ENCODE measurements at regions not wholly inside any gene's neighbourhood (a gene's known extent, or its start where the extent isn't known, plus 50 kb on each side); places are given as distances from the start of the nearest gene placed in this dataset.

- TF ChIP-seq REST (IDR thresholded peaks at IDR 0.05; ENCODE audit: low read depth, low read length): no peak
- TF ChIP-seq EP300 (IDR thresholded peaks at IDR 0.05; ENCODE audit: borderline replicate concordance in 1 of 2, control insufficient read depth in 1 of 2, low read depth in 2 of 2, low read length in 2 of 2): no peak
- no peak for TF ChIP-seq ESRRA (IDR thresholded peaks at IDR 0.05; ENCODE audit: low read length)
- no peak for TF ChIP-seq MYB (IDR thresholded peaks at IDR 0.05; ENCODE audit: borderline replicate concordance, low read depth, low read length)
- TF ChIP-seq ZZZ3 (IDR thresholded peaks at IDR 0.05; ENCODE audit: control insufficient read depth, insufficient read length, low read depth): no peak
- no peak for TF ChIP-seq TAF1 (IDR thresholded peaks at IDR 0.05; ENCODE audit: borderline replicate concordance, low read depth, low read length)
Measured at GRCh38 chr2:19722531-19722971, 179.2 kb downstream of the TTC32 start (continued).

- no peak overlapping the region for H3K4me3 ChIP-seq
- no peaks in the 10 kb centered on the region for H3K9me3 ChIP-seq (replicated peaks; ENCODE audit: control insufficient read depth, insufficient read depth, low read length)
- no peak overlapping the region for H3K27ac ChIP-seq (ENCODE audit: control insufficient read depth, insufficient read depth)
- H3K27me3 ChIP-seq (replicated peaks in 1 of 2; ENCODE audit: control insufficient read depth in 2 of 2, insufficient read depth in 2 of 2, low read length in 1 of 2): no peaks in the 10 kb centered on the region
- no peaks in the 10 kb centered on the region for H3K36me3 ChIP-seq (ENCODE audit: control insufficient read depth in 2 of 2, insufficient read depth in 2 of 2, low read length in 1 of 2)
- intact Hi-C loops (cut with micrococcal nuclease; ENCODE audit: unreplicated experiment) (no loop called here), in situ Hi-C loops (cut with MboI) (no loop called here)
- no peak overlapping the region for H2AFZ ChIP-seq (ENCODE audit: control insufficient read depth, low read depth, low read length)
- FAIRE-seq: no peak
- TF ChIP-seq NRF1 (conservative IDR thresholded peaks at IDR 0.05; ENCODE audit: low read depth, low read length) (no peak), BRCA1 (IDR thresholded peaks at IDR 0.05; ENCODE audit: low read depth, low read length) (no peak), FOXK2 (IDR thresholded peaks at IDR 0.05) (no peak), SKIL (IDR thresholded peaks at IDR 0.05; ENCODE audit: low read depth, poor library complexity, severe bottlenecking) (no peak), EGR1 (IDR thresholded peaks at IDR 0.05; ENCODE audit: borderline replicate concordance in 1 of 2, low read depth in 2 of 2, low read length in 2 of 2) (no peak), STAT1 (conservative IDR thresholded peaks at IDR 0.05) (no peak), IRF3 (IDR thresholded peaks at IDR 0.05) (no peak), ESRRA (IDR thresholded peaks at IDR 0.05; ENCODE audit: low read length) (no peak), YY1 (IDR thresholded peaks at IDR 0.05; ENCODE audit: low read depth, low read length) (no peak), CREM (IDR thresholded peaks at IDR 0.05; ENCODE audit: low read depth) (no peak), ZNF207 (IDR thresholded peaks at IDR 0.05; ENCODE audit: borderline replicate concordance) (no peak), IRF4 (IDR thresholded peaks at IDR 0.05; ENCODE audit: low read depth, low read length) (no peak), NFYB (IDR thresholded peaks at IDR 0.05; ENCODE audit: insufficient read depth, low read depth, low read length) (no peak)
- no peaks in the 10 kb centered on the region for H4K20me1 ChIP-seq (ENCODE audit: control insufficient read depth, insufficient read depth)
- no peak for DNase-seq (ENCODE audit: low read depth, low spot score)
- 28% methylated on average over 5 of the region's 5 CpGs for WGBS (ENCODE audit: insufficient coverage, insufficient replicate concordance, low lambda C conversion rate, missing lambda C conversion rate)
- H3K79me2 ChIP-seq (ENCODE audit: control insufficient read depth, insufficient read depth, low read length): no peaks in the 10 kb centered on the region
- RAD21 ChIA-PET (ENCODE audit: unreplicated experiment): no interaction called here
- no peak overlapping the region for H3K9ac ChIP-seq (ENCODE audit: control insufficient read depth, insufficient read depth, low read length)
- H3K4me1 ChIP-seq (ENCODE audit: control insufficient read depth, insufficient read depth, low read length): no peaks in the 10 kb centered on the region
- SMC1A ChIA-PET (ENCODE audit: uncharacterized antibody, unreplicated experiment): interaction anchor here (0.9 to 1.1 kb wide), 2 partner anchors 10 to 55 kb away, joined by 3 read pairs; no protein-coding TSS in a partner anchor
- CTCF ChIA-PET: no interaction called here
- BruUV-seq (replicated peaks): no TSS peak
- H3K4me2 ChIP-seq (ENCODE audit: control insufficient read depth, insufficient read depth): no peak overlapping the region
- POLR2A ChIA-PET: no interaction called here
- ATAC-seq: no peak
Measured at GRCh38 chr2:19720306-19720705, 181.5 kb downstream of the TTC32 start.

Measured in GM12878 (cell line).